CD4-positive, alpha-beta T cell (primary cell): ENCODE measurements at regions not wholly inside any gene's neighbourhood (a gene's known extent, or its start where the extent isn't known, plus 50 kb on each side); places are given as distances from the start of the nearest gene placed in this dataset.
A peak's percentile ranks its signal among the peaks of the same experiment; 100 is the strongest.

ENCODE experiments used
- ATAC-seq: fragments of 200-7000 bp; cut with Tn5 transposase; one replicate; pipeline ENCODE4 v1.10.0; 2022; ENCODE audit warnings: mild to moderate bottlenecking; ENCODE audit not compliant: poor library complexity
- CTCF ChIA-PET: fragments of 350-600 bp; sonication (Branson Sonifier 250); formaldehyde crosslinking; loops from one replicate; lab custom pipeline; 2021; ENCODE audit warnings: antibody characterized with exemption, inconsistent platforms; lab: Charles Lee
- POLR2A ChIA-PET: fragments of 350-600 bp; sonication (Branson Sonifier 250); formaldehyde crosslinking; loops from one replicate; lab custom pipeline; 2021; ENCODE audit warnings: antibody characterized with exemption, inconsistent platforms; lab: Charles Lee
- DNase-seq, 14 experiments: peaks; one replicate each; pipeline ENCODE4 v3.0.0-alpha.2; 2013 to 2020; ENCODE audit warnings: mixed read lengths in 2 of 14
- H3K27ac ChIP-seq, 2 donors: one replicate each; pipeline versions ENCODE4 v1.5.1 to v1.7.0; 2013; ENCODE audit warnings: low read length in 2 of 2, low read depth in 1 of 2, mild to moderate bottlenecking in 1 of 2
- H3K27me3 ChIP-seq, 2 experiments: 1 replicate in 1 of 2; 2 replicates in 1 of 2; pipeline versions ENCODE4 v1.6.1 to v1.7.0; 2013; ENCODE audit warnings: low read length in 2 of 2, control low read depth in 1 of 2, mild to moderate bottlenecking in 1 of 2, moderate library complexity in 1 of 2; ENCODE audit not compliant: insufficient read depth in 2 of 2, control insufficient read depth in 1 of 2
- H3K36me3 ChIP-seq: one replicate; pipeline ENCODE4 v1.6.1; 2013; ENCODE audit warnings: low read length, control low read depth; ENCODE audit not compliant: insufficient read depth
- H3K4me1 ChIP-seq: one replicate; pipeline ENCODE4 v1.6.1; 2013; ENCODE audit warnings: low read length, control low read depth; ENCODE audit not compliant: insufficient read depth
- H3K4me3 ChIP-seq: one replicate; pipeline ENCODE4 v1.5.1; 2013; ENCODE audit warnings: mild to moderate bottlenecking, low read length, moderate library complexity
- H3K9me3 ChIP-seq, 2 experiments: 1 replicate in 1 of 2; 2 replicates in 1 of 2; pipeline versions ENCODE4 v1.6.1 to v1.7.0; 2013; ENCODE audit warnings: low read length in 2 of 2, mild to moderate bottlenecking in 2 of 2, control low read depth in 1 of 2, moderate library complexity in 1 of 2; ENCODE audit not compliant: control insufficient read depth in 1 of 2, insufficient read depth in 1 of 2
- H3K27ac Mint-ChIP-seq: one replicate; pipeline ENCODE4 v1.8.0; 2020; ENCODE audit warnings: mixed read lengths
- H3K27me3 Mint-ChIP-seq: one replicate; pipeline ENCODE4 v1.8.0; 2021; ENCODE audit warnings: mixed read lengths
- H3K36me3 Mint-ChIP-seq: one replicate; pipeline ENCODE4 v1.8.0; 2021; ENCODE audit warnings: low read depth, mixed read lengths
- H3K4me1 Mint-ChIP-seq: one replicate; pipeline ENCODE4 v1.8.0; 2021; ENCODE audit warnings: low read depth, mixed read lengths
- H3K4me3 Mint-ChIP-seq: one replicate; pipeline ENCODE4 v1.8.0; 2020; ENCODE audit warnings: mild to moderate bottlenecking, mixed read lengths
- H3K9me3 Mint-ChIP-seq: one replicate; pipeline ENCODE4 v1.8.0; 2020; ENCODE audit warnings: mixed read lengths
- intact Hi-C, 2 experiments: fragments of 100-400 bp; cut with DNase I in 1 of 2; cut with micrococcal nuclease in 1 of 2; formaldehyde crosslinking; loops; one replicate each; pipeline versions ENCODE4 v1.15.1 to v1.9.0; 2023 to 2025; cut with DNase I, micrococcal nuclease
- TF ChIP-seq, protein P1 (sequence below): fragments of 200-600 bp; IDR thresholded peaks from one replicate; pipeline ENCODE4 v1.8.0; 2022; ENCODE audit warnings: antibody characterized with exemption, mild to moderate bottlenecking

DNA sequence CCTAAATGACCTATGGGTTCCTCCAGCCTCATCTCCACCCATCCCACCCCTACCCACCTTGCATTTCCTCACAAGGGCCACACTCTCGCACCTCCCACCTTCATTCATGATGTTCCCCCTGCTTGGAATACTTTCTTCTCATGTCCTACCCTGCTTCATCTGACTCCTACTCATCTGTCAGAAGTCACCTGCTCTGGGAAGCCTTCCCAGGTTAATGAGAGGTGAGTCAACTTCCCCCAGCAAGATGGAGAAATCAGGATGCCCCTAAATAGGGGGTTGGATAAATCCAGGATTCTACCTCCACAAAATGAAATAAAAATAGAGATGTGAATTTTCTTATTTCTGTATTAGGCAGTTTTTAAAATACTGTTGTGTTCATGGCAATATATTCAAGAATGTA lies 51.0 kb upstream of the WSB1 start:
- DNase-seq, result no peak
- ChIA-PET POLR2A (no interaction called here), CTCF (interaction anchor here (2.5 kb wide), 1 partner anchor 90 kb away, joined by 6 read pairs; no protein-coding TSS in a partner anchor)
- TF ChIP-seq, protein P1, sequence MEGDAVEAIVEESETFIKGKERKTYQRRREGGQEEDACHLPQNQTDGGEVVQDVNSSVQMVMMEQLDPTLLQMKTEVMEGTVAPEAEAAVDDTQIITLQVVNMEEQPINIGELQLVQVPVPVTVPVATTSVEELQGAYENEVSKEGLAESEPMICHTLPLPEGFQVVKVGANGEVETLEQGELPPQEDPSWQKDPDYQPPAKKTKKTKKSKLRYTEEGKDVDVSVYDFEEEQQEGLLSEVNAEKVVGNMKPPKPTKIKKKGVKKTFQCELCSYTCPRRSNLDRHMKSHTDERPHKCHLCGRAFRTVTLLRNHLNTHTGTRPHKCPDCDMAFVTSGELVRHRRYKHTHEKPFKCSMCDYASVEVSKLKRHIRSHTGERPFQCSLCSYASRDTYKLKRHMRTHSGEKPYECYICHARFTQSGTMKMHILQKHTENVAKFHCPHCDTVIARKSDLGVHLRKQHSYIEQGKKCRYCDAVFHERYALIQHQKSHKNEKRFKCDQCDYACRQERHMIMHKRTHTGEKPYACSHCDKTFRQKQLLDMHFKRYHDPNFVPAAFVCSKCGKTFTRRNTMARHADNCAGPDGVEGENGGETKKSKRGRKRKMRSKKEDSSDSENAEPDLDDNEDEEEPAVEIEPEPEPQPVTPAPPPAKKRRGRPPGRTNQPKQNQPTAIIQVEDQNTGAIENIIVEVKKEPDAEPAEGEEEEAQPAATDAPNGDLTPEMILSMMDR, result no peak
- H3K36me3 Mint-ChIP-seq, result no peaks in the 10 kb centered on the region
- Histone ChIP-seq H3K36me3 (no peaks in the 10 kb centered on the region), H3K27me3 (no peaks in the 10 kb centered on the region), H3K4me1 (peaks cover 2% of the 10 kb centered on the region), H3K27ac (no peak overlapping the region), H3K4me3 (no peak overlapping the region), H3K9me3 (no peaks in the 10 kb centered on the region)
- H3K9me3 Mint-ChIP-seq, result no peaks in the 10 kb centered on the region
- intact Hi-C loops, result no loop called here
- H3K4me1 Mint-ChIP-seq, result no peaks in the 10 kb centered on the region
- no peak overlapping the region for H3K27ac Mint-ChIP-seq
- no peak for ATAC-seq
- H3K27me3 Mint-ChIP-seq, result peaks cover 4% of the 10 kb centered on the region
- H3K4me3 Mint-ChIP-seq, result no peak overlapping the region

DNA sequence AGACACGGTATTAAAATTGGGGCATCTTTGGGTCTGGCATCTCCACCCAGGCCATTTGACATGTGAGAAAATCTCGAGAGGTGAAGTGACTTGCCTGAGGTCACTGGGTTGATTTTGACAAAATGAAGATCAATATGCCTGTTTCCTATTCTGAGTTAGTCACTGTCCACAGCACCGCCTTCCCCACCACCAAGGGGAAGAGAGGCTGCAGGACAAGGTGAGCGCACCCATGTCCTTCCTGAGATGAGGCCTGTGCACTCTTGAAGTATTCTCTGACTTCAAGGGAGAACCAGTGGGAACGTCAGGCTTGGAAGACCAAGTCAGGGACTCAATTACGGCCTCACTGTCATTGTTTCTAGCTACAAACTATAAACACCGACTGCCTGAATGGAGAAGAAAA lies 49.9 kb upstream of the WSB1 start:
- no peaks in the 10 kb centered on the region for H3K36me3 ChIP-seq
- no peaks in the 10 kb centered on the region for H3K9me3 Mint-ChIP-seq
- H3K4me1 ChIP-seq, result peaks cover 2% of the 10 kb centered on the region
- ChIA-PET CTCF (interaction anchor here (2.0 kb wide), 1 partner anchor 89 kb away, joined by 10 read pairs; no protein-coding TSS in a partner anchor), POLR2A (no interaction called here)
- H3K4me1 Mint-ChIP-seq, result no peaks in the 10 kb centered on the region
- H3K9me3 ChIP-seq, result no peaks in the 10 kb centered on the region
- no peak overlapping the region for H3K4me3 ChIP-seq
- H3K27ac Mint-ChIP-seq, result no peak overlapping the region
- H3K36me3 Mint-ChIP-seq, result no peaks in the 10 kb centered on the region
- ATAC-seq (no peak), DNase-seq (peak in 1 of 14 experiments; percentile 16)
- no peak overlapping the region for H3K27ac ChIP-seq
- H3K27me3 ChIP-seq, result no peaks in the 10 kb centered on the region
- TF ChIP-seq, protein P1, result no peak
- H3K4me3 Mint-ChIP-seq, result no peak overlapping the region
- H3K27me3 Mint-ChIP-seq, result peaks cover 5% of the 10 kb centered on the region
- intact Hi-C loops, result loop anchor here in 1 of 2 experiments (2.0 kb wide), 2 partner anchors 89 to 359 kb away; no protein-coding TSS in a partner anchor
